Hematopoietic multipotent progenitor cell treated with erythropoietin and hydrocortisone succinate and interleukin-3 and kit ligand, for 4 days (in vitro differentiated cells): ENCODE measurements at regions not wholly inside any gene's neighbourhood (a gene's known extent, or its start where the extent isn't known, plus 50 kb on each side); places are given as distances from the start of the nearest gene placed in this dataset.
"Not testable (repeated sequence)": the region's sequence is repeated elsewhere in the genome, so short reads cannot be mapped to it uniquely, and the experiment has no call there.

Experiments
- DNase-seq: peaks from one replicate; pipeline ENCODE4 v3.0.0-alpha.2; 2015

- DNase-seq = no peak
These were observed 154.1 kb upstream of the SYT10 start for GRCh38 chr12:33593753-33594152.

GRCh38 chr12:33596061-33596460, 156.4 kb upstream of the SYT10 start:
- no peak for DNase-seq

GRCh38 chr12:33596814-33597213, 157.2 kb upstream of the SYT10 start:
- no peak for DNase-seq

GRCh38 chr12:33602515-33602914, 162.9 kb upstream of the SYT10 start:
- DNase-seq = no peak

- DNase-seq = peak; percentile 65
These were observed 166.1 kb upstream of the SYT10 start for GRCh38 chr12:33605757-33606156.

- DNase-seq = no peak
These were observed 170.3 kb upstream of the SYT10 start for GRCh38 chr12:33609910-33610309.

- no peak for DNase-seq
These were observed 175.0 kb upstream of the SYT10 start for GRCh38 chr12:33614630-33615029.

GRCh38 chr12:33617218-33617617, 177.6 kb upstream of the SYT10 start:
- no peak for DNase-seq

- no peak for DNase-seq
These were observed 188.5 kb upstream of the SYT10 start for GRCh38 chr12:33628087-33628486.

GRCh38 chr12:33634544-33634943, 194.9 kb upstream of the SYT10 start:
- DNase-seq = no peak

GRCh38 chr12:33636930-33637329, 197.3 kb upstream of the SYT10 start:
- not testable (repeated sequence) for DNase-seq

- DNase-seq = peak; percentile 18
These were observed 200.4 kb upstream of the SYT10 start for GRCh38 chr12:33639975-33640374.

GRCh38 chr12:33649992-33650391, 210.4 kb upstream of the SYT10 start:
- DNase-seq = no peak

GRCh38 chr12:33650832-33651231, 211.2 kb upstream of the SYT10 start:
- DNase-seq = no peak

GRCh38 chr12:33653362-33653761, 213.7 kb upstream of the SYT10 start:
- DNase-seq = no peak

GRCh38 chr12:33654313-33654712, 214.7 kb upstream of the SYT10 start:
- no peak for DNase-seq

- DNase-seq = no peak
These were observed 223.5 kb upstream of the SYT10 start for GRCh38 chr12:33663000-33663654.

GRCh38 chr12:33669349-33669748, 229.7 kb upstream of the SYT10 start:
- no peak for DNase-seq

GRCh38 chr12:33670284-33670683, 230.7 kb upstream of the SYT10 start:
- DNase-seq = no peak

GRCh38 chr12:33671676-33672075, 232.1 kb upstream of the SYT10 start:
- no peak for DNase-seq

GRCh38 chr12:33672836-33673577, 233.4 kb upstream of the SYT10 start:
- DNase-seq = no peak

- no peak for DNase-seq
These were observed 237.2 kb upstream of the SYT10 start for GRCh38 chr12:33676866-33677265.

GRCh38 chr12:33678221-33678964, 238.8 kb upstream of the SYT10 start:
- DNase-seq = no peak

GRCh38 chr12:33690562-33690961, 250.9 kb upstream of the SYT10 start:
- no peak for DNase-seq
